HG02840 (cell line): ENCODE measurements at regions not wholly inside any gene's neighbourhood (a gene's known extent, or its start where the extent isn't known, plus 50 kb on each side); places are given as distances from the start of the nearest gene placed in this dataset.
A peak's percentile ranks its signal among the peaks of the same experiment; 100 is the strongest.
"Not testable (repeated sequence)": the region's sequence is repeated elsewhere in the genome, so short reads cannot be mapped to it uniquely, and the experiment has no call there.

Source experiments
- ATAC-seq: cut with Tn5 transposase; IDR thresholded peaks from one replicate; pipeline ENCODE4 v1.9.1; 2021; ENCODE audit warnings: mild to moderate bottlenecking, moderate library complexity, moderate number of reproducible peaks; ENCODE audit not compliant: unreplicated experiment, low FRiP score

DNA sequence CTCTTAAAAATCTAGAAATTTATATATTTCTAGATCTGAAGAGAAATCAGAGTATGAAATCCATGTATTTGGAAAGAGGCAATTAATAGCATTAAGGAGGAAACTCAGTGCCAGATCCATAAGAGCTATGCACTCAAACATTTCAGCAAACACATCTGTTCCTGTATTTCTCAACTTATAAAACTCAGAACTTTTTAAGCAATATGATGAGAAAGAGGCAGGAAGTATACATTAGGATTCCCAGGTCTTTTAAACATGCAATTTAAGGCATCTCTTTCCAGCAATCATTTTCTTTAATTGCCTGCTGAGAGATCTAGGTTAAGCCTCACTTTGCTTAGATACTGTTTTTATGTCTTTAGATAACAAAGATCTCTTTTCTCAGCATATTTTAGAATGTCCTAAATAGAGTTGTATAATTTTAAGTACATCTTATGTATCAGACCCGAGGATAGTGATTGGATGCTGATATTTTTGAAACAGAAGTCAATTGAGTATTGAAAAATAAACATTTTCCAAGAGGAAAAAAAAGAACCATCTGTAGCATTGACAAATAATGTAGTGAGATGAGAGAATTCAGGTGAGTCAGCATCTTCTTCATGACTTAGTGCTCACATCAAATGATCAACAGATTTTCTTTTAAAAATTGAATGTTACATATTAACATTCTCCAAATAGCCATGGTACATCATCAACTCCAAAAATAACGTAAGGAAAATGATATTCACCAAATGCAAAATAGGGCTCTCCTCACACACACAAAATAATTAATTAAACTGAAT is 461.4 kb upstream of the NOX3 start:
- no peak for ATAC-seq

DNA sequence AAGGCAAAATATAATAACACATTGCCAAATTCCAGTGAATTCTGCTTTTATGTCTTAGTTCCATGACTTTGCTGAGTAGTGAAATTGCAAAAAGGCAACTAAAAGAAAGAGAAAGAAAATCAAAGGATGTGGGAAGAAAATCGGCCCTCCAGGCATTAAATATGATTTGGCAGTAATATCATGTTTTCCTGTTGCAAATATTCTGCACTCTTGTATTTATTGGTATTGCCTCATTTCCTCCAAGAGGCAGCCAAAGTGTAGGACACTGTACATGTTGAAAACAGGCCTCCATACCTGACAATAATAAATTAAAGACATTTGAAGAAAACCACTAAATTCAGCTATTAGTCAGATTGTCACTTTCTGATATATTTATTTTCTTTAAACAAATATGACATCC is 460.0 kb upstream of the NOX3 start:
- no peak for ATAC-seq

DNA sequence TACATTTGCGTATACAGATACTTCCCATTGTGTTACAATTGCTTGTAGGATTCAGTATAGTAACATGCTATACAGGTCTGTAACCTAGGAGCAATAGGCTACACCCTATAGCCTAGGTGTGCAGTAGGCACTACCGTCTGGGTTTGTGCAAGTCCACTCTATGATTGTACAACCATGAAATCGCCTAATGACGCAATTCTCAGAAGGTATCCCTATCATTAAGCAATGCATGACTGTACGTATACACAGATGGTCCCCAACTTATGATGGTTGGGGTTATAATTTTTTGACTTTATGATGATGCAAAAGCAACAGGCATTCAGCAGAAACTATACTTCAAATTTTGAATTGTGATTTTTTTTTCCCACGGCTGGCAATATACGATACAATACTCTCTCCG is 458.2 kb upstream of the NOX3 start:
- no peak for ATAC-seq

DNA sequence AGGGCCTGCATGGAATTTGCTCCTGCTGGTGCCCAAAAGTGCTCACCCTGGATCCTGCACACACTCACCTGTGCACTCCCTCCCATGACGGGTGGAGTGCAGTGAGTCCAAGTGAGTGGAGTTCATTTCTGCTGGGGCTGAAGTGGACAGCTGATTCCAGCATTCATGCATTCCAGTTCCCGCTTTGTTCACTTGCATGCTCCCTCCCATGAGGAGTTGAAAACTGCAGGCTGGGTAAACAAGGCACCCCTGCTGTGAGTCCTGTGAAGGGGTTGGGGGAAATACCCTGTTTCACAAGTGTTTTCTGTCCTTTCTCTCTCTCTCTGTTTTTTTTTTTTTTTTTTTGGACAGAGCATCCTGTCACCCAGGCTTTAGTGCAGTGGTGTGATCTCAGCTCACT is 454.1 kb upstream of the NOX3 start:
- ATAC-seq, result no peak

DNA sequence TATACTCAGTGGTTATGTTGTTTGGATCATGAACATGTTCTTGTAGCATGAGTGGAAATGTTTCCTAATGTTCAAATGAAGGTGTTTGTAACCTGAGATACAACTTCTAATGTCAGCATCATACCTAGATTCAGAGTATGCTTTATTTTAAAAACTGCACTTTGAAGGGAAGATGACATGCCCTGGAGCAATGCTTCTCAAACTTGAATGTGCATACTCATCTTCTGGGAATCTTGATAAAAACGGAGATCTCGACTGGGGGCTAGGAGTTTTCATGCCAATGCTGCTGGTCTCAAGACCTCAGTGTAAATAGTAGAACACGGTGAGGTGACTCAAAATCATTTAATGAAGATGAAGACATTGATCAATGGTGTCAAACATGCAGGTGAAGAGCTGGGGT is 440.0 kb upstream of the NOX3 start:
- no peak for ATAC-seq

DNA sequence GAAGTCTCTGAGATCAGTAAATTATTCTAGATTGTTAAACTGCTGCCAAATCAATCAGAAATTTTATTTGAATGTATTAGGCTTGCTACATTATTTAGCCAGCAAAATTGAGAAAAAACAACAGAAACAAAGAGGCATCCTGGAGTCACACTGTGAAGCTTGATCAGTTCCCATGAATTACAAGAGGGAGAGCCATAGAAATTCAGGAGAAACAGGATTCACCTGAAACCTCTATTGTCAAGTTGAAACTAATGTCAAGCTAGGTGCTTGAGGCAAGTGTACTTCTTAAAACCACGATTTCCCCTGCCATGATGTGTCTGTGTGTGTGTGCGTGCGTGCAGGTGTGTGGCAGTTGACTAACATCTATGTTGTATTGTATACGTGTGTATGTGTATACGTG is 439.1 kb upstream of the NOX3 start:
- no peak for ATAC-seq

DNA sequence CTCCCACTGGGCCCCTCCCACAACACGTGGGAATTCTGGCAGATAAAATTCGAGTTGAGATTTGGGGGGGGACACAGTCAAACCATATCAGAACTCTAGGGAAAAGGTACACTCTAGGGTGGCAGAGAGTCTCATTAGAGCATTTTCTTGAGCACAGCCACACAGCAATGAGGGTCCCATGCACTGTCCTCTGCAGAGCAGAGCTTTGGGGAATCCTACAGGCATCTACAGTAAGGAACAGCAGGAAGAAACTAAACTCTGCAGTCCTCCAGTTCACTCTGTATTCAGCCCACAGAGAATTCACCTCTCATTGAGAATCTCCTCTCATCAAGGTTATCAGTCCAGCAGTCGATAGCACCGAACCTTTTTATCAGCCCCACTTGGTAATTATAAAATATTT is 438.6 kb upstream of the NOX3 start:
- no peak for ATAC-seq

DNA sequence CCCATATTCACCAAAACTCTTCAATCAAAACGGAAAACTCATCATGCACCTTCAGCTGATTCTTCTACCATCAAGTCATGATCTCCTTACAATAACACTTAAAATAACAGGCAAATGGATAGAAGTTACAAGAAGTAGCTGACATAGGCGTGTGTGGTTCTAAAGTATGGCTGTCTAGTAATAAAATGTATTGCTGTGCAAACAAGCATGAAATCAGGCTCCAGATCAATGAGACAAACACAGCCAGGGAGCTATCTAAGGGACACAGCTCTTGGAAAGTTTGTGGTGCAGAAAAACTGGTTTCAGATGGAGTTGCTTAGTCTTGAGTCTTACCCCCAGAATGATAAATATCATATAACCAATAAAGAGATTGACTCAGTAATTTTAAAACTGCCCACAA is 434.8 kb upstream of the NOX3 start:
- ATAC-seq, result no peak

DNA sequence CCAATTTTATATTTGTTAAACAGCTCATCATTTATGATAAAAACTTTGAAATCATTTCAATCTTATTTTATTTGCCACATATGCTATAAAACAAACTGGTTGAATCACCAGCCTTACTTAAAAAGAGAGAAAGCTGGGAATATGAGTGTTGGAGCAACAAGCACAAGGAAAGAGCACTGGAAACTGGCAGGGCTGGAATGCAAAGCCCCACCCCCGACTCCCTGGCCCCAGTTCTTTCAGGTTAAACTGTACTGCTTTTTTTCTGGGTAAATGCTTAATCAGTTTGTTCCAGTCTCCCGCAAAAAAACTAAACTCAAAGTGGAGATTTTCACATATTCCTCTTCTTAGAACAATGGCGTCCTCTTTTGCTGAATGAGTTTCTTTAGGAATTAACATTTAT is 433.8 kb upstream of the NOX3 start:
- ATAC-seq, result no peak

DNA sequence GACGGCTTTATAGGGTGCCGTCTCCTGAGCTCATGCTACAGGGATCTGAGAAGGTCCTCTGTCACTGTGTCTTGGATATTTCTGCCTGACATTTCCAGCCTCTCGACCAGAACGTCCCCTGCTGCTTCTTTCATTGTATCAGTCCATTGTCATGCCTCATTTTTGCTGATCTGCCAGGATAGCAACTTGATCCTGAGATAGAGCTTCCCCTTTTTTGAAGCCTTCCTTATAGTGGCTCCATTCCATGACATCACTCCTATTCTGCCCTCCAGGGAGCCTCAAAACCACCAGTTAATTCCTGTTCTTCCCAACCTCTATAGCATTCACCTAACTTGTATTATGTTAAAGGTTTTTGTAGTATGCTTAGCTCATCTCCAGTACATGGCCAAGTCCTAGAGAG is 431.8 kb upstream of the NOX3 start:
- no peak for ATAC-seq

DNA sequence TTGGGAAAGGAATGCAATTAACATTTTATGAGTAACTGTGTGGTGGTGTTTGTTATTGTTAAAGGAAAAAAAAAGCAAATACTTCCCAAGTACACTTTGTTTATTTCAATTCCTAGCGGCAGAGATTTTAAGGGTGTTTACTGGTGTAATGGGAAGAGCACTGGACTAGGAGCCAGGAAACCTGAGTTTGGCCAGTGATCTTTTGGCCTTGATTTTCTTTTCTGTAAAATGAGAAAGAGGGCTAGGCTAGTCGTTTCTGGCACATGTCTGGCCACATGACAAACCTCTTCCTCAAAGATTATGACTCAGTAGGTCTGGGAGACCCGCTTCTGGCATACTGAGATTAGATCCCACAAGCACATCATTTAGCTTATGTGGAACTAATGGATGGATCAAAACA is 428.1 kb upstream of the NOX3 start:
- ATAC-seq, result no peak

DNA sequence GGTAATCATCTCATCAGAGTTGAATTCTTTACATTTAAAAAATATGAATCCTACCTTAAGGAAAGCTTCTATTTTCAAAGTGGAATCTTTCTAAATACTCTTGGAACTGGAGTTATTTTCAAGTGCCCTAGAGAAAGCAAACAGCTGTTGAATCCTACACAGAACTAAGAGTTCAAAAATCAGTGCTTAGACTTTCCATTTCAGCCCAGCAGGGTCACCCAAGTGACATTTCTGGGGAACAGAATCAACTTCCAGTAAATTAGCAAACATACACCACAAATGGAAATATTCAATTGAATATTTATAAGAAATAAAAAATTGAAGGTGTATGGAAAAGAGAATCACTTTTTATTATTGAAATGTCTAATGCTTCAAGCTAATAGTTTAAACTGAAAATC is 427.7 kb upstream of the NOX3 start:
- no peak for ATAC-seq

DNA sequence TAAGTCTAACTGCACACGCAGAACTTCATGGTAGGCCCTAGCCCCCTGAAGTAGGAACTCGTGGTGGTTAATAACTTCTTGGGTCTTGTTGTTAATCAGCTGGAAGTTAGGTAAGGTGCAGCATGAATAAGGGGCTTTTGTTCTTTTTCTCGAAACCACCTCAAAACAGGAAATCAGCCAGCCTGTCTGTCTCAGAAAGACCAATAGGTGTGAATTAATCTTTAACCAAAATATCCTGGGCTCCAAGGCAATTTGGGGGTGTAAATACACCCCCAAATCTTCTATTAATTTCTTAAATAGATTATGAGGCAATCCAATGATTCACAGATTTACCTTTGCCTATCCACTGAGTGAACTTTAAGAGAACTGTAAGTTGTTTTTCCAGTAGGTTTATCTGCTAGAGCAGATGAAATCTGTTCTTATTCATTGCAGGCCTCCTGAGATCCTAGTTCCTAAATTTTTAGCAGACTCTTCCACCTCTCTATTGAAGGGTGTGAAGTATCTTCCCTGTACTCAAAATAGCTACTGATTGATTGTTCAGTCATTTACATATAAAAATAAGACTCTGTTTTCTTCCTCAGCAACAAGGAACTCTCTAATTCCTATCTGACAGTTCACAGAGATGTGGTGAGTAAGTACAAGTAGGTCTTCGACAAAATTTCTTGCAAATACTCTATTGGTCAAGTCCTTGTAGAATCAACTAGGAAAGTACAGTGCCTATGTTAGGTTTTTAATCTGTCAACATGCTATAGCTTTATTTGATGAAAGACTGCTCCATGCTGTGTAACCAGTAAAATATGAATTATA is 427.1 kb upstream of the NOX3 start:
- peak; percentile 88 for ATAC-seq

DNA sequence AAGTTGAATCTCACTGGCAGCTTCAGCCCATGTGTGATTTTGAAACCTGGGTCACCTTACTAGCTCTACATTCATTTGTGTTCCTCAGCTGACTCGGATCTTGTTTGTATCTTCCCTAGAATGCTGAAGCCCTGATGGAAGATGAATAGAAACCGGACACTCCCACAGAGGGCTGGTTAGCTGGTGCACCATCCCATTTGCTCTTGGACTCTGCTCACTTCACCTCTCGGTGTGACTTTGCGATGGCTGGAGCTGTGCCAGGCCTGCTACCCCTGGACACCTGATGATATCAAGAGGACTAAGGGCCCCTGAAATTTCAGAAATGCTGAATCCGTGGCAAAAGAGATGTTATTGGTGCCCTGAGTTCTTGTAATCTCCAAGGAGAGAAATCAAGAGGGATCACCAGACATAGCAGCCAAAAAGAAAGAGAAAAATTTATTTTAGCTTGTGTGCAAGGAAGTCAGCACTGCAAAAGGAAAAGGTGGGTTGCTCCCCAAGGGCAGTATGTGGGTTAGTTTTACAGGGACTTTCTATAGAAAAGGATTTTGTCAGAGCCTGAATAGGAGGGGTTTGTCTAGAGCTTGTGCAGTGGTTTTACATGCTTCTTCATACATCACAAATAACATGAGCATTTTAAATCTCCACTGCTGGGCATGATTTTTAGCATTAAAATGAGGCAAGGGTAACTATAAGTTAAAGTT is 426.3 kb upstream of the NOX3 start:
- peak; percentile 38 for ATAC-seq

DNA sequence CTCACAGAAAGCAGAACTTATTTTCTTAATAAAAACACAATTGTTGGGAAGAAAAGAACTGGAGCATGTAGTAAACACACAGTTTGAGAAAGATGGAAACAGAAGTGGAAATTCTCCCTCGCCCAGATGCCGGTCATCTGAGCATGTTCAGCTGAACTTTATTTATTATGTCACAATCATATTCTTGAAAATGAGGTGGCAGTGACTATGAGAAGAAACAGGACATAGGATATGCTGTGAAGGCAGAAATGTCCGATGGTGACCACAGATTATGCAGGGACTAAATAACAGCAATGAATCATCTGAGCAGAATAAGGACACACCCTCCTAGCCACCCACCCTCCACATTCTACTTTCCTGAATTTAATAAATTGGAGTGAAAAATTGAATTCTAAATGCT is 425.3 kb upstream of the NOX3 start:
- ATAC-seq, result no peak

DNA sequence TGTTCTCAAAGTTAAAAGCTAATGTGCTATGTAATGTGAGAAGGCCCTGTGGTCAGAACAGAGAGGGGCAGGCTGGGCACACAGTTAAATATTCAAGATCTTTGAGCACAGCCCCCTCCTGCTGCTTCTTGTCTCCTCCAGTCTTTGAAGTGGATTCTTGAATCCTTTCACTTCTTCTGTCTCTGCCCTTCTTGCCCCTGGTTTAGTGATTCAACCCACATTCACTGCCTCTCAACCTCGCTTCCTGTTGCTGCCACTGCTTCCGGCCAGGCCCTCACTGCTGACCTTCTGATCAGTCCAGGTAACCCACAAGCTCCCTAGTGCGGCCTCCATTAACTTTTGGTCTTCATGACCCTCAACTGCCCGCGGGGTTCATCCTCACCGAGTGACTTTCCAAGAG is 417.3 kb upstream of the NOX3 start:
- no peak for ATAC-seq

DNA sequence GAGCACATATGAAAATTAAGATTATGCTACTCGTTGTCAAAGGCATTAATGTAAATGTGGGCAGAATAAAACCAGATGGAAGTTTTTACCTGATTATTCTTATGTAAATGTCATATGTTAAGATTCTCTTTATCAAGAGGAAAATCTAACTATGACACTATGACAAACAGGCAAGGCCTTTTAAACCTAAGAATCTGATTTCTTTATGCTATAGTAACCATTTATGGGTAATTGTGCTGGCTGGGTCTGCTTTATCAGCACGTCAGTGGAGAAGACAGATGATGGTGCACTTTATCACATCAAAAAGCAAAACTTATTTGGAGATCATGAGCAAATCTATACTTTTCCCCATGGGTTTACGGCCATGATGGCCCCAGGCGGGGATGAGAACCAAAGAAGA is 412.0 kb upstream of the NOX3 start:
- no peak for ATAC-seq

DNA sequence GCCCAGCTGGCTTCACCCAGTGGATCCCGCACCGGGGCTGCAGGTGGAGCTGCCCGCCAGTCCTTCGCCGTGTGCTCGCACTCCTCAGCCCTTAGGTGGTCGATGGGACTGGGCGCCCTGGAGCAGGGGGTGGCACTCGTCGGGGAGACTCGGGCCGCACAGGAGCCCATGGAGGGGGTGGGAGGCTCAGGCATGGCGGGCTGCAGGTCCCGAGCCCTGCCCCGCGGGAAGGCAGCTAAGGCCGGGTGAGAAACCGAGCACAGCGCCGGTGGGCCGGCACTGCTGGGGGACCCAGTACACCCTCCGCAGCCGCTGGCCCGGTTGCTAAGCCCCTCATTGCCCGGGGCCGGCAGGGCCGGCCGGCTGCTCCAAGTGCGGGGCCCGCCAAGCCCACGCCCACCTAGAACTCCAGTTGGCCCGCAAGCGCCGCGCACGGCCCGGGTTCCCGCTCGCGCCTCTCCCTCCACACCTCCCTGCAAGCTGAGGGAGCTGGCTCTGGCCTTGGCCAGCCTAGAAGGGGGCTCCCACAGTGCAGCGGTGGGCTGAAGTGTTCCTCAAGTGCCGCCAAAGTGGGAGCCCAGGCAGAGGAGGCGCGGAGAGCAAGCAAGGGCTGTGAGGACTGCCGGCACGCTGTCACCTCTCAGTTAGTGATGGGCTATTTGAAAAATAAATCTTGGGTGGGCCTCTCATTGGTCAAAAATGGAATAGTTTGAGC is 411.2 kb upstream of the NOX3 start:
- ATAC-seq, result not testable (repeated sequence)

DNA sequence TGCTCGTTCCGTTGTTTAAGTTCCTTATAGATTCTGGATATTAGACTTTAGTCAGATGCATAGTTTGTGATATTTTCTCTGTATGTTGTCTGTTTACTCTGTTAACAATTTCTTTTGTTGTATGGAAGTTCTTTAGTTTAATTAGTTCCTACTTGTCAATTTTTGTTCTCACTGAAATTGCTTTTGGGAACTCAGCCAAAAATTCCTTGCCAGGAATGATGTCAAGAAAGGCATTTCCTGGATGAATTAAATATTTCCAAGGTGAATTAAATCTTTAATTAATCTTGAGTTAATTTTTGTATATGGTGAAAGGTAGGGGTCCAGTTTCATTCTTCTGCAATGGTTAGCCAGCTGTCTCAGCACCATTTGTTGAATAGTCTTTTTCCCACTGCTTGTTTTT is 406.2 kb upstream of the NOX3 start:
- ATAC-seq, result no peak

DNA sequence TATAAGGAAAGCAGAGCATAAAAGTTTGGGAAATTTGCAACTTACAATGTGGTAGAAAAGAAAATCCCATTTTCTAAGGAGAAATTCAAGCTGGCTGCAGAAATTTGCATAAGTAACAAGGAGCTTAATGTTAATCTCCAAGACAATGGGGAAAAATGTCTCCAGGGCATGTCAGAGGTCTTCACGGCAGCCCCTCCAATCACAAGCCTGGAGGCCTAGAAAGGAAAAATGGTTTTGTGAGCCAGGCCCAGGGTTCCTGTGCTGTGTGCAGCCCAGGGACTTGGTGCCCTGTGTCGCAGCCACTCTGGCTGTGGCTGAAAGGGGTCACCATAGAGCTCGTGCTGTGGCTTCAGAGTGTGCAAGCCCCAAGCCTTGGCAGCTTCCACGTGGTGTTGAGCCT is 403.3 kb upstream of the NOX3 start:
- ATAC-seq, result not testable (repeated sequence)

DNA sequence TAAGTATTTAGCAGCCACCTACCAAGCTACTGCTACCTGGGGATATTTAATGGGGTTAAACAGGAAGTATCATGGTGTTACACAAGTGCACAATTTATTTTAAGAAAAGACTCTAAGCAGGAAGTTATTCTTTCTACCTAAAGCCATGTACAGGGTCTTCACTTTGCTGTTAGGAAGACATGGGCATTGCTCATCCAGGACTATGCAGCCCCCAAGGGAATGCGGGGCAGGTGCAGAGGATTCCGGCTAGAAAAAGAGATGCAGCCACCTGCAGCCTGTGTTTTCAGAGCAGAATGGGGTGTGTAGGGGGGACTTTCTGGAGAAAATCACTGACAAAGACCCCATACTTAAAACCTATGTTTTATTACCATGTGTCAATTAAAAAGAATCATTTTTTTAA is 399.1 kb upstream of the NOX3 start:
- no peak for ATAC-seq
